EH (cell line): ENCODE measurements at regions not wholly inside any gene's neighbourhood (a gene's known extent, or its start where the extent isn't known, plus 50 kb on each side); places are given as distances from the start of the nearest gene placed in this dataset.
A peak's percentile ranks its signal among the peaks of the same experiment; 100 is the strongest.

Experiments
- DNase-seq: peaks from one replicate; pipeline ENCODE4 v3.0.0-alpha.2; 2015; ENCODE audit warnings: low read depth

DNA sequence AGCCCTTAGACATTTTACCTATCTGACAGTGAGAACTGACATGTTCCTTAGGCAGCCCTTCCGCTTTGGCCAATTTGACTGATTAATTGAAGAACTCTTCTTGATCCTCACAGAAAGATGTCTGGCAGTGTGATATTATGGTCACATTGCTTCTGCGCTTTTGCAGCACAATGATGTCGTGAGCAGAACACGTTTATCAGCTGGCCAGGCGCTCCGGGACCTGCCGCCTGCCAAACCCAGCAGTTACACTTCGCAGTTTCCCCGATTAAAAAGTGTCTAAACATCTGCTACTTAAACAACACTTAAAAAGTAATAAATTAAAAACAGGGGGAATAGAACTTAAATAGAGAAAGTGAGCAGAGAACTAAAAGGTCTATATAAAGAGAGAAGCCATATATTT lies 103.5 kb upstream of the ETS2 start:
- no peak for DNase-seq

- no peak for DNase-seq
Observed at GRCh38 chr21:38709876-38710275, 95.9 kb upstream of the ETS2 start.

- peak; percentile 57 for DNase-seq
Observed at GRCh38 chr21:38712071-38712470, 93.7 kb upstream of the ETS2 start.

GRCh38 chr21:38712664-38713063 lies 93.1 kb upstream of the ETS2 start:
- DNase-seq: no peak

GRCh38 chr21:38714039-38714817 lies 91.5 kb upstream of the ETS2 start:
- no peak for DNase-seq

DNA sequence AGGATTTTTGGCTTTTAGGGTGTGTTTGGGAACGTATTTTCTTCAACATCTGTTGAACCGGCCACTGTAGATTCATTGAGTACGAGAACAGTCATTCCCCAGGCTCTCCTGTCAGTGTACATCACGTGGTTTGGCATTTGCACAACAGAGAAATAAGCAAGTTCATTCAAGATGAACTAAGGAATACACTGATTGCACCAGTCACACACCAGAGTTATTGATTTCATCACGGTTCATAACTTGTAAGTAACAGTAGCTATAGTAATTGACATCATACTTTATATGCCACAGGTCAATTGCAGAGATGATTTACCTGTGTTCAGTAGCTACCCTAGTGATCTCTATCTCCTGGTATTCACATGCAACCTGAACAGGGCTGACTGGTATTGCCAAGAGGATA lies 90.7 kb upstream of the ETS2 start:
- DNase-seq: no peak

DNA sequence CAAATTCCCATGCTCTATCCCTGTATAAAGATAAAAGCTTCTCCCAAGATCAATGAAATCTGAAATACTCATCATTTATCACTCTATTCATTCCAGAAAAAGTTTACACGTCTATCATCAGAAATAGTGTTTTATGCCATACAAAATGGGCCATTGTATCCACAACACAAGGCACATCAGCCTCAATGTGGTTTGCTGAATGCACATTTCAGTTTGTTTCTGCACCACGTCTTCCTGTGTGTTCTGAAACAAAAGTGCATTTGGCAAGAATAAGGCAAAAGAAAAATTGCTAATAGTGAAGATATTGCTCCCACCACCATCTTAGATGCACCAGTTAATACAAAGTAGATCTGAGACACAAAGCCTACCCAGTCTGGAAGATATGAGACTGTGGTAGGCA lies 89.6 kb upstream of the ETS2 start:
- no peak for DNase-seq

DNA sequence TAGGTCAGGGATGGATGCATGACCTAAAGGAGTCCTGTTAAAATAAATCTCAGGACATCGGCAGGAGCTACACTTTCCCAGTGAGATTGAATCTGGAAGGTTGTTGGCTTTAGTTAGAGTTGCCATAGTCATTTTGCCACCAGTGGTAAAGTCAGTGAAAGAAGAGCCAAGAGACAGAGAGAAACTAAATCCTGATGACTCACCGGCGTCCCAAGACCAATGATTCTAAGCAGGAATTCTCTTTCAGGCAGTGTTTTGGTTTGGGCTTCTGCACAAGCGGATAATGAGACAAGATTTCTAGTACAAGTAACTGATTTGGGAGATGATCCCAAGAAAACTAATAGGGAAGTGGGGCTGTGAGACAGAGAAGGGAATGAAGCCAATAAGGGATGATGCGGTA lies 88.8 kb upstream of the ETS2 start:
- DNase-seq: peak; percentile 39

DNA sequence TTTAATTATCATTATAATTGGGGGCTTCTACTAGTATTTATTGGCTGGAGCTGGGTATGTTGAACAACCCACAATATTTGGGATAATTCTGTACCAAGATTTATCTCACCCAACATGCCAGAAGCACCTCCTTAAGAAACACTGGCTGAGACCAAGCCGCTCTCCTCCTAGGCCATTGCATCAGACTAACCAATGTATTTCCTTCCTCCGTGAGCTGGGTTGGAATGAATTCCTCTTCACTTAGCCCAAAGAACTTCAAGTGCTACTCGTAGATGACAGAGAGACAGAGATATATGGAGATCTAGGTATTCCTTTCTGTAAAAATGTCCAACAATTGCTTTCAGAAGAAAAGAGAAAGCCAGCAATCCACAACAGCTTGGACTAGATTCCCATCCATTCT lies 87.2 kb upstream of the ETS2 start:
- no peak for DNase-seq

GRCh38 chr21:38720074-38720473 lies 85.7 kb upstream of the ETS2 start:
- DNase-seq: no peak

- no peak for DNase-seq
Observed at GRCh38 chr21:38721055-38721454, 84.7 kb upstream of the ETS2 start.

GRCh38 chr21:38721958-38722357 lies 83.8 kb upstream of the ETS2 start:
- DNase-seq: peak; percentile 46

GRCh38 chr21:38725196-38726157 lies 80.3 kb upstream of the ETS2 start:
- DNase-seq: no peak

GRCh38 chr21:38726482-38726881 lies 79.2 kb upstream of the ETS2 start:
- DNase-seq: no peak

GRCh38 chr21:38729291-38729690 lies 76.4 kb upstream of the ETS2 start:
- DNase-seq: no peak

DNA sequence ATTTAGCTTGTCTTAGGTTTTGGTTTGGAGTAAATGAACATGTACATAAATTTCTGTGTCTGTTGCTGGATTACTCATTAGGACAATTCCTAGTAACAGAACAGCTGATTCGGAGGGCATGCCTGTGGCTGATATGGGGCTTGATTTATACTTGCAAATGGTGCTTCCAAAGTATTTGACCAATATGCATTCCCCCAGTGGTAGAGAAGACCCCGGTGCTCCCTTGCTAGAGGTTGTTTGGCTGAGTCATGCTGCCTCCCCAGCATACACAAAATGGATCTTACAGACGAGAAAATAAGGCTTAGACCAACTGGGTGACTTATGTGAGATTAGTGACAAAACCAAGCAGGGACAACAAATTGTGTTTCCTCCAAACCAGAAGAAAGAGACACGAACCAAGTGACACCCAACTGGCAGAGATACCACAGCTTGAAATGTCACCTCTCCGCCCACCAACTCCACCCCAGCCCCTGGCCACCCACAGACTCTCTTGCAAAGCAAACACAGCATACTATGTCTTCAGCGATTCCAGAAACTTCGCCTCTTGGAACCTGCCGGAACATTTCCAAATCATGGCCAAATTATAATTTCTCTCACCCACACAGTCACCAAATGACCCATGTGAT lies 75.9 kb upstream of the ETS2 start:
- DNase-seq: peak; percentile 59

DNA sequence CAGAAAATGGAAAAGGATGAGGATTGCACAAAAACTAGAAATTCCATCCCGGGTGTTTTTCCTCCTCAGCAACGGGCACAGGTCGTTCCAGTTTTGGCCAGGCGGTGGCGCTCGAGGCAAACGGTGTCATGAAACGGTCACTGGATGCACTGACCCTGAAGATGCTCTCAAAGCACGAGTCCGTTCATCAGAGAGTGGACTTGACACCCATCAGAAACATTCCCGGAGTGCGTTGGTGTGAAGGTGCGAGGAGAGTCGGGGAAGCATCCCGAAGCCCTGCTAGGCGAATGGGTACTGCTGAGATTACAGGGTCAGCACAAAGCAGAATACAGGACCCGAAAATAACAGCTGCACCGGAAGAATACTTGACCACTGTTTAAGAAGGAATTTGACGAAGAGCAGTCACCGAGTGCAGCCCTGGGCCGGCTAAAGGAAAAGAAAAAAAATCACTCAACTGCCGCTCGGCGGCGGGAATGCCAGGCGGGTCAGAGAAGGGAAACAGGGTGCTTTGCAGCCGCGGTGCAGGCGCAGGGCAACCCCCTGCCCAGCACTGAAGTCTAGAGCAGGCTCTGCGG lies 71.7 kb upstream of the ETS2 start:
- peak; percentile 79 for DNase-seq

- no peak for DNase-seq
Observed at GRCh38 chr21:38734646-38735365, 70.9 kb upstream of the ETS2 start.

DNA sequence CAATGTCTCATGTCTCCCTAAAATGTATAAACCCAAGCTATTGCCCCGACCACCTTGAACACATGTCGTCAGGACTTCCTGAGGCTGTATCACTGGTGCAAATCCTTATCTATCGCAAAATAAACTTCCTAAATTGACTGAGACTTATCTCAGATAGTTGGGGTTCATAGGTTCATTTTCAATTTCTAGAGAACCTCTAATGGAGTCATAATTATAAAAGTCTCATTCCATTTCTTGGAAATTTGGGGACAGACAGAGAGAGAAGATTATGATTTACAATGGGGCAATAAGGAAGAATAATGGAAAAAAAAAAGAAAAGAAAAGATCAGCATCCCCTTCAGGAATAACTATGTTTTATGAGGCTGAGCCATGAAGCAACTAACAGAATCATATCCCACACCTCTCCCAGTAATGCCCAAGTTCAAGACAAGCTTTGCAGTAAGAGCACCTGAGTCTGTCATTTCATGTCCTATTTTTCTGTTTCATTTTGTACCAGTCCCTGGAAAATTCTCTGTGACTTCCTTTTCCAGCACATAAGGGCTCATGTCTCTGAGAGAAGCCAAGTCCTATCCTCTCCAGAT lies 70.0 kb upstream of the ETS2 start:
- no peak for DNase-seq

DNA sequence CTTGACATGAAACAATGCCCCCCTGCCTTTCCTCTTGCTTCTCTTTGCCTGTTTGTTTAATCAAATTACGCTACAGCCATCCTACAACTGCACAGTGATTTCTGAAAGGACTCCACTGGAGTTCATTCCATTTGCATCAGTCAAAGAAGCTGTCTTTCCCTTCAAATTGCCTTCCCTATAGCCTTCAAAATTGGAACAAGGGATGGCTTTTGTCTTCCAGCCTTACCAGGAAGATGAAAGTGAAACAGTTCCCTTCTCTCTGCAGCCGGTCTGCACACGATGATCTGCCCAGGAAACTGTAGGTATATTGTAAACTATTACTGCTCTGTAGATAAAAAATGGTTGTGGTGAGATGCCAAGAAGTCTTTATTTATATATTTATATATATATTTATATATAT lies 65.6 kb upstream of the ETS2 start:
- peak; percentile 36 for DNase-seq
